Stimulated activated CD8-positive, alpha-beta memory T cell treated with anti-CD3 and anti-CD28 coated beads, Interleukin-2, amount 100 ng/mL, for 1 hour (primary cell): ENCODE measurements at regions not wholly inside any gene's neighbourhood (a gene's known extent, or its start where the extent isn't known, plus 50 kb on each side); places are given as distances from the start of the nearest gene placed in this dataset.
"Not testable (repeated sequence)": the region's sequence is repeated elsewhere in the genome, so short reads cannot be mapped to it uniquely, and the experiment has no call there.

ENCODE experiments used
- DNase-seq, 2 donors: peaks; one replicate each; pipeline ENCODE4 v3.0.0-alpha.2; 2020; ENCODE audit warnings: low read depth in 2 of 2

- no peak for DNase-seq
Measured at GRCh38 chr2:2896011-2896410, 481.6 kb downstream of the EIPR1 start.

- not testable (repeated sequence) for DNase-seq
Measured at GRCh38 chr2:2894011-2894410, 483.6 kb downstream of the EIPR1 start.

- no peak for DNase-seq
Measured at GRCh38 chr2:2892892-2893291, 484.7 kb downstream of the EIPR1 start.

GRCh38 chr2:2892378-2892777 lies 485.2 kb downstream of the EIPR1 start:
- DNase-seq: no peak

- DNase-seq: no peak
Measured at GRCh38 chr2:2890901-2891300, 486.7 kb downstream of the EIPR1 start.

GRCh38 chr2:2890246-2890645 lies 487.4 kb downstream of the EIPR1 start:
- no peak for DNase-seq

- no peak for DNase-seq
Measured at GRCh38 chr2:2889646-2890045, 488.0 kb downstream of the EIPR1 start.

GRCh38 chr2:2889141-2889540 lies 488.5 kb downstream of the EIPR1 start:
- DNase-seq: no peak

GRCh38 chr2:2887772-2888387 lies 489.7 kb downstream of the EIPR1 start:
- DNase-seq: no peak

GRCh38 chr2:2886922-2887321 lies 490.7 kb downstream of the EIPR1 start:
- no peak for DNase-seq

GRCh38 chr2:2881499-2881898 lies 496.1 kb downstream of the EIPR1 start:
- DNase-seq: no peak

GRCh38 chr2:2880938-2881337 lies 496.7 kb downstream of the EIPR1 start:
- DNase-seq: no peak

GRCh38 chr2:2879781-2880180 lies 497.8 kb downstream of the EIPR1 start:
- no peak for DNase-seq

- DNase-seq: no peak
Measured at GRCh38 chr2:2879071-2879470, 498.5 kb downstream of the EIPR1 start.

- DNase-seq: no peak
Measured at GRCh38 chr2:2877427-2877826, 500.2 kb downstream of the EIPR1 start.

GRCh38 chr2:2876331-2877221 lies 501.0 kb downstream of the EIPR1 start:
- no peak for DNase-seq

GRCh38 chr2:2875831-2876230 lies 501.8 kb downstream of the EIPR1 start:
- DNase-seq: no peak

- DNase-seq: no peak
Measured at GRCh38 chr2:2875296-2875695, 502.3 kb downstream of the EIPR1 start.

- no peak for DNase-seq
Measured at GRCh38 chr2:2874805-2875204, 502.8 kb downstream of the EIPR1 start.

- no peak for DNase-seq
Measured at GRCh38 chr2:2874341-2874740, 503.3 kb downstream of the EIPR1 start.

GRCh38 chr2:2873450-2873811 lies 504.2 kb downstream of the EIPR1 start:
- DNase-seq: no peak

- no peak for DNase-seq
Measured at GRCh38 chr2:2872713-2873449, 504.7 kb downstream of the EIPR1 start.

GRCh38 chr2:2872309-2872617 lies 505.4 kb downstream of the EIPR1 start:
- no peak for DNase-seq
